ENCODE measurements at regions not wholly inside any gene's neighbourhood (a gene's known extent, or its start where the extent isn't known, plus 50 kb on each side); places are given as distances from the start of the nearest gene placed in this dataset.

DNA sequence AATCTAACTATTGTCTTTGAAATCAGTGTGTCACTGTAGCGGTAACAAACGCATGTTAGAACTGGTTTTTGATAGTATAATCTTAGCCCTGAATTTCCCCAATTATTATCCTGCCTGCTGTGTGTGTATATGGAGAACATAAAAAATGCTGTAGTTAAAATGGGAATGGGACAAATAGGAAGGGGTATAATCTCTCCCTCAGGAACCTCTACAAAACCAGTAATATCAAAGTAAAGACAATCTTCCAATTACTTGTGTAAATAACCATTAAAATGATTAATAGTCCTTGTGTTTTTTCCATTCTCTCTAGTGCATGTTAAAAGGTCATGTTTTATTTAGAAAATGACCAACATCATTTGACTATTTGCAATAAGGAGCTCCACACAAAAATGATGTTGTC, 200.1 kb upstream of the TMTC1 start:
- Histone ChIP-seq H4K20me1 (ENCODE audit: insufficient read depth) (no peaks in the 10 kb centered on the region), H3K4me1 (ENCODE audit: insufficient read depth) (no peaks in the 10 kb centered on the region), H3K27me3 (replicated peaks; ENCODE audit: insufficient read depth) (no peaks in the 10 kb centered on the region), H3K4me3 (no peak overlapping the region), H3F3A (ENCODE audit: insufficient read depth) (no peaks in the 10 kb centered on the region), H3K27ac (no peak overlapping the region), H3K36me3 (ENCODE audit: low read depth) (no peaks in the 10 kb centered on the region), H3K9me3 (ENCODE audit: low read depth) (no peaks in the 10 kb centered on the region), H3K9me2 (ENCODE audit: insufficient read depth) (no peaks in the 10 kb centered on the region), H3K79me2 (ENCODE audit: insufficient read depth) (no peaks in the 10 kb centered on the region), H3K9ac (no peak overlapping the region), H2AFZ (no peak overlapping the region), H3K4me2 (ENCODE audit: unreplicated experiment) (no peak overlapping the region)
- 90 to 95% methylated on average over 2 of the region's 2 CpGs for WGBS, 2 experiments (ENCODE audit: low coverage in 1 of 2, low lambda C conversion rate in 2 of 2, missing lambda C conversion rate in 2 of 2)
- no peak for DNase-seq
- TF ChIP-seq EZH2phosphoT487 (IDR thresholded peaks at IDR 0.05; ENCODE audit: insufficient read depth, low read depth), result no peak
- TF ChIP-seq EZH2 (IDR thresholded peaks at IDR 0.05; ENCODE audit: insufficient read depth, poor library complexity, severe bottlenecking), result no peak
- in situ Hi-C loops (cut with MboI), result no loop called here

DNA sequence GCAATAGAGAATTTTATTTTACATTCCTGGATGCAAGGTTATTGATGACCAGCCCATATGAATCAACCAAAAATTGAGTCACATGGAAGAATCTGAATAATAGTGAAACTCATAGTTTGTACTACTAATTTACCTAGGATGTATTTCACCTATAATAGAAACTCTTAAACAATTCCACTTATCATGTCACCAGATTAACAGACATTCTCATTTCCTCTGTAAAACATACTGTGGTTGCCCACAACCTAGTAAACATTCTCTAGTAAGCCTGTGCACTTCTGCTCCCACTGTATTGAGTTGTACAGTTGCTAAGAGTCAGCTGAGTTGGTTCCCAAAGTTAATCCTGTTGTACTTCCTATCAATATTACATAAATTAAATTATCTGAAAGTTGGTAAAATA, 196.6 kb upstream of the TMTC1 start:
- Histone ChIP-seq H4K20me1 (ENCODE audit: insufficient read depth) (no peaks in the 10 kb centered on the region), H3K9ac (no peak overlapping the region), H3F3A (ENCODE audit: insufficient read depth) (no peaks in the 10 kb centered on the region), H3K4me2 (ENCODE audit: unreplicated experiment) (no peak overlapping the region), H3K36me3 (ENCODE audit: low read depth) (no peaks in the 10 kb centered on the region), H3K27ac (no peak overlapping the region), H2AFZ (no peak overlapping the region), H3K79me2 (ENCODE audit: insufficient read depth) (no peaks in the 10 kb centered on the region), H3K9me2 (ENCODE audit: insufficient read depth) (no peaks in the 10 kb centered on the region), H3K27me3 (replicated peaks; ENCODE audit: insufficient read depth) (no peaks in the 10 kb centered on the region), H3K4me1 (ENCODE audit: insufficient read depth) (no peaks in the 10 kb centered on the region), H3K4me3 (no peak overlapping the region), H3K9me3 (ENCODE audit: low read depth) (no peaks in the 10 kb centered on the region)
- TF ChIP-seq EZH2phosphoT487 (IDR thresholded peaks at IDR 0.05; ENCODE audit: insufficient read depth, low read depth) (no peak), EZH2 (IDR thresholded peaks at IDR 0.05; ENCODE audit: insufficient read depth, poor library complexity, severe bottlenecking) (no peak)
- in situ Hi-C loops (cut with MboI), result no loop called here
- DNase-seq, result no peak

DNA sequence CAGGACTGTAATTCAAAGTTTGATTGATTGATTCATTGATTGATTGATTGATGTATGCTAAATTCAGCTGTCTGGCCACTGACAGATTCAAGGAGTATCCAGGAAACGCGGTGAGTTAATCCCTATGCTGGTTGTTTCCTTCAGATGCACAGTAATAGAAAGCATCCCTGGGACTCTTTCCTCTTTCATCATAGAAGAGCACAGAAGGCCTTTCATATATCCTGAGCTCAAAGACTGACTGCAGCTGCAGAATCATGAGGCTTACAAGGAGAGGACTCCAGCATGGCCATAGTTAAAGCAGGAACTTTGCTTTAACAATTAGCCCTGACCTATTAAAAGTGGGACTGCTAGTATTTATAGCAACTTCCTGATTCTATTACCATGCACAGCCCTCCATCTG, 187.7 kb upstream of the TMTC1 start:
- no peak for DNase-seq
- H3K4me1 ChIP-seq (ENCODE audit: insufficient read depth), result no peaks in the 10 kb centered on the region
- H3K9ac ChIP-seq, result no peak overlapping the region
- no peak overlapping the region for H3K4me3 ChIP-seq
- no peaks in the 10 kb centered on the region for H3K79me2 ChIP-seq (ENCODE audit: insufficient read depth)
- H3K36me3 ChIP-seq (ENCODE audit: low read depth), result no peaks in the 10 kb centered on the region
- H3K27me3 ChIP-seq (replicated peaks; ENCODE audit: insufficient read depth), result no peaks in the 10 kb centered on the region; the same call in 1 of the 2 replicates
- in situ Hi-C loops (cut with MboI), result no loop called here
- H3K9me2 ChIP-seq (ENCODE audit: insufficient read depth), result no peaks in the 10 kb centered on the region
- H3K27ac ChIP-seq, result no peak overlapping the region
- 0% methylated on average over 2 of the region's 2 CpGs for WGBS, 2 experiments (ENCODE audit: low coverage in 1 of 2, low lambda C conversion rate in 2 of 2, missing lambda C conversion rate in 2 of 2)
- no peaks in the 10 kb centered on the region for H3K9me3 ChIP-seq (ENCODE audit: low read depth)
- H4K20me1 ChIP-seq (ENCODE audit: insufficient read depth), result no peaks in the 10 kb centered on the region
- H3K4me2 ChIP-seq (ENCODE audit: unreplicated experiment), result no peak overlapping the region
- TF ChIP-seq EZH2phosphoT487 (IDR thresholded peaks at IDR 0.05; ENCODE audit: insufficient read depth, low read depth) (no peak), EZH2 (IDR thresholded peaks at IDR 0.05; ENCODE audit: insufficient read depth, poor library complexity, severe bottlenecking) (no peak)
- H3F3A ChIP-seq (ENCODE audit: insufficient read depth), result no peaks in the 10 kb centered on the region
- no peak overlapping the region for H2AFZ ChIP-seq

DNA sequence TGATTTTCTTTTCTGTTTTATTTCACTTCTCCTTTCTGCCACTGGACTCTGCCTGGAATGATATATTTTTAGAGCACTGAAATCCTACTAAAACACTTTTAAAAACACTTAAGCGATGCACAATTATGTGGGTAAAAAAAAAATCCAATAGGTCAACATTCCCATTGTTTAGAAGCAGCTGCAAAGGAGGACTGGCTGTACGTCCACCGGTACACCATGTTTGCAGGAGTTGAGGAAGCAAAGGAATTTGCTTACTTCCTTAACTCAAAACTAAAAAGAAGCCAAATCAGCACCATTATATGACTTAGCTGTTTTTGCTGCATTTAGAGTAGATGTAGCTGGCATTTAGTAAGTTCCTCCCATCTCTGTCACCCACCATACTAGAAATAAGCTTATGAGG, 186.8 kb upstream of the TMTC1 start:
- Histone ChIP-seq H3K36me3 (ENCODE audit: low read depth) (no peaks in the 10 kb centered on the region), H3K27me3 (replicated peaks; ENCODE audit: insufficient read depth) (no peaks in the 10 kb centered on the region; the same call in 1 of the 2 replicates), H3K9me2 (ENCODE audit: insufficient read depth) (no peaks in the 10 kb centered on the region), H3K9ac (no peak overlapping the region), H4K20me1 (ENCODE audit: insufficient read depth) (no peaks in the 10 kb centered on the region), H3F3A (ENCODE audit: insufficient read depth) (no peaks in the 10 kb centered on the region), H3K79me2 (ENCODE audit: insufficient read depth) (no peaks in the 10 kb centered on the region), H3K9me3 (ENCODE audit: low read depth) (no peaks in the 10 kb centered on the region), H3K4me1 (ENCODE audit: insufficient read depth) (no peaks in the 10 kb centered on the region), H3K4me3 (no peak overlapping the region), H3K27ac (no peak overlapping the region), H3K4me2 (ENCODE audit: unreplicated experiment) (no peak overlapping the region), H2AFZ (no peak overlapping the region)
- WGBS, 2 experiments (ENCODE audit: low coverage in 1 of 2, low lambda C conversion rate in 2 of 2, missing lambda C conversion rate in 2 of 2), result 58 to 70% methylated on average over 3 of the region's 3 CpGs
- TF ChIP-seq EZH2phosphoT487 (IDR thresholded peaks at IDR 0.05; ENCODE audit: insufficient read depth, low read depth), result no peak
- no peak for TF ChIP-seq EZH2 (IDR thresholded peaks at IDR 0.05; ENCODE audit: insufficient read depth, poor library complexity, severe bottlenecking)
- no peak for DNase-seq
- in situ Hi-C loops (cut with MboI), result no loop called here
